ENCODE measurements at regions not wholly inside any gene's neighbourhood (a gene's known extent, or its start where the extent isn't known, plus 50 kb on each side); places are given as distances from the start of the nearest gene placed in this dataset.

- H3K4me1 ChIP-seq (ENCODE audit: control insufficient read depth, insufficient read depth, low read length): no peaks in the 10 kb centered on the region
- H3K36me3 ChIP-seq (ENCODE audit: control insufficient read depth in 2 of 2, insufficient read depth in 2 of 2, low read length in 1 of 2): no peaks in the 10 kb centered on the region
- H3K9me3 ChIP-seq (replicated peaks; ENCODE audit: control insufficient read depth, insufficient read depth, low read length): no peaks in the 10 kb centered on the region; the same call in 2 of the 3 replicates
- H4K20me1 ChIP-seq (ENCODE audit: control insufficient read depth, insufficient read depth): no peaks in the 10 kb centered on the region
- H3K27me3 ChIP-seq (replicated peaks in 1 of 2; ENCODE audit: control insufficient read depth in 2 of 2, insufficient read depth in 2 of 2, low read length in 1 of 2): no peaks in the 10 kb centered on the region; a peak in 1 of 4 replicates
- no peak overlapping the region for H3K4me3 ChIP-seq
- TF ChIP-seq GATAD2B (conservative IDR thresholded peaks at IDR 0.05; ENCODE audit: low read depth) (no peak), MEF2B (IDR thresholded peaks at IDR 0.05; ENCODE audit: partially characterized antibody, poor library complexity, severe bottlenecking) (no peak), RBBP5 (conservative IDR thresholded peaks at IDR 0.05) (no peak), DPF2 (IDR thresholded peaks at IDR 0.05) (no peak), NRF1 (conservative IDR thresholded peaks at IDR 0.05; ENCODE audit: low read depth, low read length) (no peak), ZBTB4 (CRISPR knock-in tag; IDR thresholded peaks at IDR 0.05) (no peak), SMAD1 (IDR thresholded peaks at IDR 0.05; ENCODE audit: low read depth, partially characterized antibody) (no peak), SP1 (IDR thresholded peaks at IDR 0.05; ENCODE audit: low read depth, low read length) (no peak), POLR2A (IDR thresholded peaks at IDR 0.05; ENCODE audit: low read depth, low read length) (no peak), CEBPB (IDR thresholded peaks at IDR 0.05; ENCODE audit: borderline replicate concordance in 1 of 2, low read depth in 2 of 2, low read length in 2 of 2) (no peak), TAF1 (IDR thresholded peaks at IDR 0.05; ENCODE audit: borderline replicate concordance, low read depth, low read length) (no peak), SMC3 (IDR thresholded peaks at IDR 0.05; ENCODE audit: borderline replicate concordance, low read length) (no peak), MTA3 (IDR thresholded peaks at IDR 0.05; ENCODE audit: borderline replicate concordance, low read length) (no peak), HDAC2 (IDR thresholded peaks at IDR 0.05) (no peak)
- POLR2A ChIA-PET: no interaction called here
- intact Hi-C loops (cut with micrococcal nuclease; ENCODE audit: unreplicated experiment) (no loop called here), in situ Hi-C loops (cut with MboI) (no loop called here)
- DNase-seq (ENCODE audit: low read depth, low spot score) (no peak), FAIRE-seq (no peak), ATAC-seq (no peak)
- H2AFZ ChIP-seq (ENCODE audit: control insufficient read depth, low read depth, low read length): no peak overlapping the region
- H3K4me2 ChIP-seq (ENCODE audit: control insufficient read depth, insufficient read depth): no peak overlapping the region
- H3K27ac ChIP-seq (ENCODE audit: control insufficient read depth, insufficient read depth): no peak overlapping the region
- H3K79me2 ChIP-seq (ENCODE audit: control insufficient read depth, insufficient read depth, low read length): no peaks in the 10 kb centered on the region
- CTCF ChIA-PET: interaction anchor here (1.0 kb wide), 1 partner anchor 32 kb away, joined by 3 read pairs; no protein-coding TSS in a partner anchor
- no peak overlapping the region for H3K9ac ChIP-seq (ENCODE audit: control insufficient read depth, insufficient read depth, low read length)
- RAD21 ChIA-PET (ENCODE audit: unreplicated experiment): no interaction called here
- WGBS (ENCODE audit: insufficient coverage, insufficient replicate concordance, low lambda C conversion rate, missing lambda C conversion rate): 35% methylated on average over 7 of the region's 7 CpGs
- SMC1A ChIA-PET (ENCODE audit: uncharacterized antibody, unreplicated experiment): no interaction called here
- no TSS peak for BruUV-seq (replicated peaks)
Measured at GRCh38 chr9:87800456-87800855, 74.5 kb downstream of the CTSL start.
